ENCODE measurements at regions not wholly inside any gene's neighbourhood (a gene's known extent, or its start where the extent isn't known, plus 50 kb on each side); places are given as distances from the start of the nearest gene placed in this dataset.

- Histone ChIP-seq H3K27ac (no peak overlapping the region), H3K4me3 (IDR thresholded peaks at IDR 0.05; ENCODE audit: insufficient read depth, low read depth, low read length) (no peak overlapping the region), H4K20me1 (ENCODE audit: insufficient read depth) (no peaks in the 10 kb centered on the region), H3K4me1 (ENCODE audit: low read depth, poor library complexity, severe bottlenecking) (no peaks in the 10 kb centered on the region), H3K4me2 (no peak overlapping the region), H3K27me3 (ENCODE audit: insufficient read depth, low read depth) (no peaks in the 10 kb centered on the region), H2AFZ (ENCODE audit: low read depth) (no peak overlapping the region), H3K79me2 (ENCODE audit: insufficient read depth, low read depth) (no peaks in the 10 kb centered on the region), H3K36me3 (ENCODE audit: insufficient read depth) (no peaks in the 10 kb centered on the region), H3K9ac (no peak overlapping the region)
- TF ChIP-seq, protein P1, sequence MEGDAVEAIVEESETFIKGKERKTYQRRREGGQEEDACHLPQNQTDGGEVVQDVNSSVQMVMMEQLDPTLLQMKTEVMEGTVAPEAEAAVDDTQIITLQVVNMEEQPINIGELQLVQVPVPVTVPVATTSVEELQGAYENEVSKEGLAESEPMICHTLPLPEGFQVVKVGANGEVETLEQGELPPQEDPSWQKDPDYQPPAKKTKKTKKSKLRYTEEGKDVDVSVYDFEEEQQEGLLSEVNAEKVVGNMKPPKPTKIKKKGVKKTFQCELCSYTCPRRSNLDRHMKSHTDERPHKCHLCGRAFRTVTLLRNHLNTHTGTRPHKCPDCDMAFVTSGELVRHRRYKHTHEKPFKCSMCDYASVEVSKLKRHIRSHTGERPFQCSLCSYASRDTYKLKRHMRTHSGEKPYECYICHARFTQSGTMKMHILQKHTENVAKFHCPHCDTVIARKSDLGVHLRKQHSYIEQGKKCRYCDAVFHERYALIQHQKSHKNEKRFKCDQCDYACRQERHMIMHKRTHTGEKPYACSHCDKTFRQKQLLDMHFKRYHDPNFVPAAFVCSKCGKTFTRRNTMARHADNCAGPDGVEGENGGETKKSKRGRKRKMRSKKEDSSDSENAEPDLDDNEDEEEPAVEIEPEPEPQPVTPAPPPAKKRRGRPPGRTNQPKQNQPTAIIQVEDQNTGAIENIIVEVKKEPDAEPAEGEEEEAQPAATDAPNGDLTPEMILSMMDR (conservative IDR thresholded peaks at IDR 0.05; ENCODE audit: low read depth, low read length) = no peak
Measured at GRCh38 chr17:54493691-54494090, 407.0 kb upstream of the TOM1L1 start.

GRCh38 chr17:54494721-54495715 is 405.6 kb upstream of the TOM1L1 start:
- TF ChIP-seq, protein P1 (conservative IDR thresholded peaks at IDR 0.05; ENCODE audit: low read depth, low read length) = no peak
- H3K9ac ChIP-seq = no peak overlapping the region
- H3K27me3 ChIP-seq (ENCODE audit: insufficient read depth, low read depth) = no peaks in the 10 kb centered on the region
- no peaks in the 10 kb centered on the region for H3K4me1 ChIP-seq (ENCODE audit: low read depth, poor library complexity, severe bottlenecking)
- H2AFZ ChIP-seq (ENCODE audit: low read depth) = no peak overlapping the region
- H3K4me3 ChIP-seq (IDR thresholded peaks at IDR 0.05; ENCODE audit: insufficient read depth, low read depth, low read length) = no peak overlapping the region
- no peaks in the 10 kb centered on the region for H3K36me3 ChIP-seq (ENCODE audit: insufficient read depth)
- no peaks in the 10 kb centered on the region for H3K79me2 ChIP-seq (ENCODE audit: insufficient read depth, low read depth)
- H3K27ac ChIP-seq = no peak overlapping the region
- H4K20me1 ChIP-seq (ENCODE audit: insufficient read depth) = no peaks in the 10 kb centered on the region
- no peak overlapping the region for H3K4me2 ChIP-seq

GRCh38 chr17:54505404-54505803 is 395.2 kb upstream of the TOM1L1 start:
- no peaks in the 10 kb centered on the region for H3K36me3 ChIP-seq (ENCODE audit: insufficient read depth)
- no peak overlapping the region for H3K9ac ChIP-seq
- H4K20me1 ChIP-seq (ENCODE audit: insufficient read depth) = no peaks in the 10 kb centered on the region
- H2AFZ ChIP-seq (ENCODE audit: low read depth) = no peak overlapping the region
- no peak overlapping the region for H3K27ac ChIP-seq
- TF ChIP-seq, protein P1 (conservative IDR thresholded peaks at IDR 0.05; ENCODE audit: low read depth, low read length) = no peak
- H3K79me2 ChIP-seq (ENCODE audit: insufficient read depth, low read depth) = no peaks in the 10 kb centered on the region
- H3K4me3 ChIP-seq (IDR thresholded peaks at IDR 0.05; ENCODE audit: insufficient read depth, low read depth, low read length) = no peak overlapping the region
- no peak overlapping the region for H3K4me2 ChIP-seq
- no peaks in the 10 kb centered on the region for H3K4me1 ChIP-seq (ENCODE audit: low read depth, poor library complexity, severe bottlenecking)
- no peaks in the 10 kb centered on the region for H3K27me3 ChIP-seq (ENCODE audit: insufficient read depth, low read depth)

DNA sequence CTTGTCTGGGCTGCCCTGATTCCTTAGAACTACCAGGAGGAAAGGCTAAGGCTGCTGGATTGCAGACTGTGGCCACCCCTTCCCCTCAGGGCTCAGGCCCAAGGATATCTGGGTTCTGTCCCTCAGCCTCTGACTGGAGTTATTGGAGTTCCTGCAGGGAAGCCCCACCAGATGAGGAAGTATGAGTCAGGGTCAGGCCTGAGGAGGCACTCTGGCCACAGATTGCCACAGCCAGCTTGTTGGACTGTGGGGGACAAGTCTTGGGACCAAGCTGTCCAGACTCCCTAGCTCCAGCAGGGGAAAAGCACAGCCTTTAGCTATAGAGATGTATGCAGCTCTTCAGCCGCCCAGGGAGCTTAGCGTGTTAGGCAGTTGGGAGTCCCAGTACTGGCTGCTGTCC is 381.9 kb upstream of the TOM1L1 start:
- no peaks in the 10 kb centered on the region; the same call in 1 of the 2 replicates for H4K20me1 ChIP-seq (ENCODE audit: insufficient read depth)
- no peak overlapping the region for H3K9ac ChIP-seq
- H3K27me3 ChIP-seq (ENCODE audit: insufficient read depth, low read depth) = no peaks in the 10 kb centered on the region
- no peaks in the 10 kb centered on the region for H3K36me3 ChIP-seq (ENCODE audit: insufficient read depth)
- no peak overlapping the region for H3K4me3 ChIP-seq (IDR thresholded peaks at IDR 0.05; ENCODE audit: insufficient read depth, low read depth, low read length)
- H3K27ac ChIP-seq = no peak overlapping the region
- H3K4me1 ChIP-seq (ENCODE audit: low read depth, poor library complexity, severe bottlenecking) = no peaks in the 10 kb centered on the region
- no peaks in the 10 kb centered on the region for H3K79me2 ChIP-seq (ENCODE audit: insufficient read depth, low read depth)
- H3K4me2 ChIP-seq = no peak overlapping the region
- no peak overlapping the region for H2AFZ ChIP-seq (ENCODE audit: low read depth)
- TF ChIP-seq, protein P1 (conservative IDR thresholded peaks at IDR 0.05; ENCODE audit: low read depth, low read length) = no peak

Measured in KMS-11 (cell line).